WERI-Rb-1 (cell line): ENCODE measurements at regions not wholly inside any gene's neighbourhood (a gene's known extent, or its start where the extent isn't known, plus 50 kb on each side); places are given as distances from the start of the nearest gene placed in this dataset.
A peak's percentile ranks its signal among the peaks of the same experiment; 100 is the strongest.

Experiments
- DNase-seq: peaks from one replicate; pipeline ENCODE4 v3.0.0-alpha.2; 2020
- H3K27ac ChIP-seq: fragments of 250-450 bp; sonication (Bioruptor Pico); 2 replicates; pipeline ENCODE4 v1.5.1; 2020; ENCODE audit warnings: mild to moderate bottlenecking, moderate library complexity
- H3K27me3 ChIP-seq: fragments of 250-450 bp; sonication (Bioruptor Pico); 2 replicates; pipeline ENCODE4 v1.5.1; 2021; ENCODE audit warnings: mild to moderate bottlenecking, low read depth, moderate library complexity; ENCODE audit not compliant: insufficient read depth, severe bottlenecking
- H3K36me3 ChIP-seq: fragments of 250-450 bp; sonication (Bioruptor Pico); 2 replicates; pipeline ENCODE4 v1.5.1; 2020; ENCODE audit warnings: mild to moderate bottlenecking, moderate library complexity
- H3K4me3 ChIP-seq: 2 replicates; pipeline ENCODE4 v1.5.1; 2011; ENCODE audit warnings: low read depth, mild to moderate bottlenecking, control low read depth, low read length
- H3K9me3 ChIP-seq: fragments of 250-450 bp; sonication (Bioruptor Pico); 2 replicates; pipeline ENCODE4 v1.5.1; 2021; ENCODE audit warnings: mild to moderate bottlenecking, moderate library complexity; ENCODE audit not compliant: severe bottlenecking
- CTCF ChIP-seq: IDR thresholded peaks from 2 replicates; pipeline ENCODE4 v1.5.1; 2011; ENCODE audit warnings: low read depth, mild to moderate bottlenecking, control low read depth, inconsistent platforms, low read length

DNA sequence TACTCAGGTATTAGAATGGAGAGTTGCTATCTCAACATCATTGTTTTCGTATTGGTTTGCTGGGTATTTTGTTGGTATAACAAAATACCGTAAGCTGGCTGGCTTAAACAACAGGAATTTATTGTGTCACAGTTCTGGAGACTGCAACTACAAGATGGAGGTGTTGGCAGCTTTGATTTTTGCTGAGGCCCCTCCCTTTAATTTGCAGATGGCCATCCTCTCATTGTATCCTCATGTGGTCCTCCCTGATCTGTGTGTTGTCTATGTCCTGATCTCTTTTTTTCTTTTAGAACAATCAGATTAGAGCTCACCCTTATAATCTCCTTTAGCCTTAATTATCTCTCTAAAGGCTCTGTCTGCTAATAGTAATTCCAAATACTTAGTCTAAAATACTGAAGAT is 299.8 kb upstream of the GOLIM4 start:
- H3K4me3 ChIP-seq: no peak overlapping the region
- no peaks in the 10 kb centered on the region for H3K36me3 ChIP-seq
- DNase-seq: peak; percentile 74
- no peaks in the 10 kb centered on the region for H3K27me3 ChIP-seq
- no peak for TF ChIP-seq CTCF
- peak overlapping the region; percentile 48 for H3K27ac ChIP-seq
- no peaks in the 10 kb centered on the region for H3K9me3 ChIP-seq

DNA sequence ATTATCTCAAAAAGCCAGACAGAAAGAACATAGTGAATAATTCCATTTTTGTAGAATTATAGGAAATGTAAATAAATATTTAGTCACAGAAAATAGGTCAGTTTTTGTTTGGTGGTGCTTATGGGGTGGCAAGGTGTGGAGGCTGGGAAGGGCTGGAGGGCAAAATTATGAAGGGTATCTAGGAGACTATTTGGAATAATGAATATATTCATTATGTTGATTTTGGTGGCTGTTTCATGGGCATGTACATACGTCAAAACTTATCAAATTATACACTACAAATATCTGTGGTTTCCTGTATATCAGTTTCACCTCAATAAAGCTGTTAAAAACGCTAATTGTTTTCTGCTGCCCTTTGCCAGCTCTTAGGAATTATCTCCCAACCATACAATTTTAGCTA is 298.7 kb upstream of the GOLIM4 start:
- Histone ChIP-seq H3K36me3 (no peaks in the 10 kb centered on the region), H3K27ac (no peak overlapping the region), H3K9me3 (no peaks in the 10 kb centered on the region), H3K4me3 (no peak overlapping the region), H3K27me3 (no peaks in the 10 kb centered on the region)
- DNase-seq: no peak
- no peak for TF ChIP-seq CTCF

DNA sequence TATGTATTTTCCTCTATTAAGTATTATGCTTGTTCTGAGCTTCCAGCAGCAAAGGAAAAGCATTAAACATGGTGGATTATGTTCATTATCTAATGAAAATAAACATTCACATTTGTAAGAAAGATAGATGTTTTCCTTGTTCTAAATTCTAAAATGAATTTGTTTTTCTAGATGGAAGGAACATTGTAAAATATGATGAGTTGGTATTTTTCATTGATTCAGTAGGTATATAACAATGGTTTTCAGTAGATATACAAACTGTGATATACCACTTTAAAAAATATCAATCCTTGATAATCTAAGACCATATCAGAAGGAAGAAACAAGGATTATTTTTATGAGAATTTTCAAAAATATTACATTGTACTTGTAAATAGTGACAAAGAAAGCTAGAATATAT is 290.6 kb upstream of the GOLIM4 start:
- no peak overlapping the region for H3K27ac ChIP-seq

DNA sequence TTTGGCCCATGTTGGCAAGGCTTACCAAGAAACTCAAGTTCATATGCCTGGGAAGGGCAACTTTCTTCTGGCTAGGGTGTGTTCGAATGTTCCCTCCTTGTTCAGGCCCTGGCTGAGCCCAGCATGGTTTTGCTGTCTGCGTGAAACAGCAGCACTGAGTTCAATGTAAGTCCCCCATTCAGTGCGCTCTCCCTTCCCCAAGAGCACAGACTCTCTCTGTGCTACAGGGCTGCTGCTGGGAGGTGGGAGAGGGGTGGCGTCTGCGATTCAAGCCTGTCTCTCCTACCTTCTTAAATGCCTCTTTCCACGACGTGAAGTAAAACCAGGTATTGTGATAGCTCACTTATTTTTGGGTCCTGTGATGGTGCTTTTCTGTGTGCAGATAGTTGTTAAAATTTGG is 289.3 kb upstream of the GOLIM4 start:
- H3K27me3 ChIP-seq: no peaks in the 10 kb centered on the region
- DNase-seq: no peak
- no peak overlapping the region for H3K27ac ChIP-seq
- H3K9me3 ChIP-seq: peaks cover 3% of the 10 kb centered on the region
- no peak overlapping the region for H3K4me3 ChIP-seq
- no peaks in the 10 kb centered on the region for H3K36me3 ChIP-seq
- no peak for TF ChIP-seq CTCF

More for the DNA sequence above, 290.6 kb upstream of the GOLIM4 start:
- DNase-seq: no peak
- no peaks in the 10 kb centered on the region for H3K36me3 ChIP-seq
- peaks cover 3% of the 10 kb centered on the region for H3K9me3 ChIP-seq
- no peak for TF ChIP-seq CTCF
- H3K4me3 ChIP-seq: no peak overlapping the region
- no peaks in the 10 kb centered on the region for H3K27me3 ChIP-seq

DNA sequence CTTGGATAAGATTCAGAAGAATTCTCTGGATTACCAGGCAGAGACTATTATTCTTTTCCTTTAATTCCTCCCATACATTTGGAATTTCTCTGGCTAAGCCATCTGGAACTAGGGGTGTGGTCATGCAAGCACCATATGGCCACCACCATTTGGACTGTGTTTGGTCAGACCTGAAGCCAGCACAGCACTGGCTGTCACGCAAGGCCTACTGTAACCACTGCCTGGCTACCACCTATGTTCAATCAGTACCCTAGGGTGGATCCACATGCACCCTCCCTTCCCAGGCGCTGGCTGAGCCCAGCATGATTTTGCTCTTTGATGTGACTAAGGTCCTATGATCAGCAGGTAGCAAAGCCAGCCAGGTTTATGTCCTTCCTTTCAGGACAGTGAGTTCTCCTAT is 287.8 kb upstream of the GOLIM4 start:
- Histone ChIP-seq H3K36me3 (no peaks in the 10 kb centered on the region), H3K27ac (no peak overlapping the region)
- TF ChIP-seq CTCF: no peak

DNA sequence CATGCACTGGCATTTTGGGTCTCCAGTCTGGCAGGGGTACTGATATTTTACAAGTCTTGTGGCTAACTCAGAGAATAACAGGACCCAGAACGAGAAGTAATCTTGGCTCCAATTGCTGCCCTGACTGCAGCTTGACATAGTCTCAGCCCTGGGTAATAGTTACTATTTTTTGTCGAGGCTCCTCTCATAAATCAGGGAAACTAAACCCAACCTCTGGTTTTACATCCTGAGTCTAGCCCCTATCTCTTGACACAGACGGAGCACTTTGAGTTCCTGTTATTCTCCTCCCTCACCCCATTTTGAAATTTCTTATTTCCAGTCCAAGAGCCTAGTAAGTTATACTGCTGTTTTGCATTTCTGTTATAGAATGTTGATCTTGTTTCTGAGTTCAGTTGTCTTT is 276.1 kb upstream of the GOLIM4 start:
- no peak overlapping the region for H3K27ac ChIP-seq
- no peak for DNase-seq
- H3K36me3 ChIP-seq: no peaks in the 10 kb centered on the region
- H3K27me3 ChIP-seq: no peaks in the 10 kb centered on the region
- H3K9me3 ChIP-seq: peaks cover 6% of the 10 kb centered on the region
- TF ChIP-seq CTCF: no peak
- H3K4me3 ChIP-seq: no peak overlapping the region

More for the DNA sequence above, 287.8 kb upstream of the GOLIM4 start:
- H3K4me3 ChIP-seq: no peak overlapping the region
- H3K9me3 ChIP-seq: peaks cover 3% of the 10 kb centered on the region
- no peaks in the 10 kb centered on the region for H3K27me3 ChIP-seq
- DNase-seq: no peak
